Neural progenitor cell (in vitro differentiated cells): ENCODE measurements at regions not wholly inside any gene's neighbourhood (a gene's known extent, or its start where the extent isn't known, plus 50 kb on each side); places are given as distances from the start of the nearest gene placed in this dataset.

Source experiments
- DNase-seq: peaks from one replicate; pipeline ENCODE4 v3.0.0-alpha.2; 2016; ENCODE audit warnings: low spot score
- H2AFZ ChIP-seq: fragments of 200-600 bp; sonication (generic); replicated peaks from 2 replicates; pipeline ENCODE4 v1.6.1; 2016; ENCODE audit warnings: antibody characterized with exemption
- H3F3A ChIP-seq: fragments of 200-600 bp; sonication (generic); 2 replicates; pipeline ENCODE4 v1.6.1; 2016; ENCODE audit warnings: antibody characterized with exemption, low read depth
- H3K27ac ChIP-seq: fragments of 200-600 bp; sonication (generic); 2 replicates; pipeline ENCODE4 v1.5.1; 2016; ENCODE audit warnings: mild to moderate bottlenecking
- H3K27me3 ChIP-seq: fragments of 200-600 bp; sonication (generic); 2 replicates; pipeline ENCODE4 v1.6.1; 2016; ENCODE audit warnings: mild to moderate bottlenecking, moderate library complexity
- H3K36me3 ChIP-seq: fragments of 200-600 bp; sonication (generic); 2 replicates; pipeline ENCODE4 v1.5.1; 2016
- H3K4me1 ChIP-seq: fragments of 200-600 bp; sonication (generic); 2 replicates; pipeline ENCODE4 v1.6.1; 2016; ENCODE audit warnings: mixed run types
- H3K4me2 ChIP-seq: fragments of 200-600 bp; sonication (generic); 2 replicates; pipeline ENCODE4 v1.6.1; 2016
- H3K4me3 ChIP-seq: fragments of 200-600 bp; sonication (generic); 2 replicates; pipeline ENCODE4 v1.5.1; 2016
- H3K79me2 ChIP-seq: fragments of 200-600 bp; sonication (generic); 2 replicates; pipeline ENCODE4 v1.6.1; 2016; ENCODE audit warnings: low read depth
- H3K9ac ChIP-seq: fragments of 200-600 bp; sonication (generic); 2 replicates; pipeline ENCODE4 v1.6.1; 2016
- H3K9me3 ChIP-seq: fragments of 200-600 bp; sonication (generic); 2 replicates; pipeline ENCODE4 v1.5.1; 2016; ENCODE audit warnings: low read depth
- H4K20me1 ChIP-seq: fragments of 200-600 bp; sonication (generic); 2 replicates; pipeline ENCODE4 v1.6.1; 2016; ENCODE audit warnings: low read depth
- H3K27ac Mint-ChIP-seq: 3 replicates; pipeline ENCODE4 v1.8.0; 2021; ENCODE audit warnings: mixed read lengths
- H3K27me3 Mint-ChIP-seq: 2 replicates; pipeline ENCODE4 v1.8.0; 2022; ENCODE audit warnings: low read depth, mild to moderate bottlenecking, inconsistent platforms, moderate library complexity, mixed read lengths; ENCODE audit not compliant: insufficient read depth
- H3K36me3 Mint-ChIP-seq: 3 replicates; pipeline ENCODE4 v1.8.0; 2021; ENCODE audit warnings: mixed read lengths
- H3K4me1 Mint-ChIP-seq: 3 replicates; pipeline ENCODE4 v1.8.0; 2021; ENCODE audit warnings: mixed read lengths
- H3K4me3 Mint-ChIP-seq: 3 replicates; pipeline ENCODE4 v1.8.0; 2021; ENCODE audit warnings: mild to moderate bottlenecking, moderate library complexity, mixed read lengths
- H3K9me3 Mint-ChIP-seq: 3 replicates; pipeline ENCODE4 v1.8.0; 2020; ENCODE audit warnings: mixed read lengths
- EZH2 ChIP-seq: fragments of 200-600 bp; sonication (generic); IDR thresholded peaks from 2 replicates; pipeline ENCODE4 v1.6.1; 2017; ENCODE audit warnings: antibody characterized with exemption, mild to moderate bottlenecking, moderate library complexity
- EZH2phosphoT487 ChIP-seq: fragments of 200-600 bp; sonication (generic); IDR thresholded peaks from 2 replicates; pipeline ENCODE4 v1.6.1; 2017; ENCODE audit warnings: antibody characterized with exemption
- TF ChIP-seq, protein P1 (sequence below): fragments of 200-600 bp; sonication (generic); IDR thresholded peaks from 2 replicates; pipeline ENCODE4 v1.5.1; 2017; ENCODE audit warnings: antibody characterized with exemption, mild to moderate bottlenecking

DNA sequence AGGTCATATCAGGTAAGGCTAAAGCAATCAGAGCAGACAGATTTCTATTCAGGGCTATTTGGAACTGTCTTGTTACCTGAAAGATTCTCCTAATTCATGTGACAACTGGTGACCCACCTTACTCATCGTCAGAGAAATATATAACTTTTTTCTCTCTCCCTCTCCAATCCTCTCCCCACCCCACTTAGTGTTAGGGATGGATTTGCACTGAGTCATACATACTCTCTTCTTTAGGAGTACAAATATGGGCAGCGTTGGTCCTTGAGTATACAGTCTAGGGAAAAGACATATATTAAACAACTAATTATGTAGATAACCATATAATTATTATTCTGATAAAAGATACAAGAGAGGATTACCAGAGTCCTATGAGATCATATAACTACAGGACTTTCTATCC lies 246.3 kb downstream of the HHIPL2 start:
- H3K9me3 ChIP-seq: no peaks in the 10 kb centered on the region
- H3K27me3 Mint-ChIP-seq: no peaks in the 10 kb centered on the region
- no peaks in the 10 kb centered on the region for H3K9me3 Mint-ChIP-seq
- no peaks in the 10 kb centered on the region for H3K27me3 ChIP-seq
- H3F3A ChIP-seq: no peaks in the 10 kb centered on the region
- no peak overlapping the region for H3K4me3 Mint-ChIP-seq
- H3K4me1 Mint-ChIP-seq: no peaks in the 10 kb centered on the region
- no peak overlapping the region for H3K27ac ChIP-seq
- no peak overlapping the region for H2AFZ ChIP-seq
- no peaks in the 10 kb centered on the region for H3K79me2 ChIP-seq
- DNase-seq: no peak
- H3K36me3 Mint-ChIP-seq: no peaks in the 10 kb centered on the region
- no peaks in the 10 kb centered on the region for H3K4me1 ChIP-seq
- no peak overlapping the region for H3K9ac ChIP-seq
- TF ChIP-seq EZH2 (no peak), EZH2phosphoT487 (no peak)
- TF ChIP-seq, protein P1, sequence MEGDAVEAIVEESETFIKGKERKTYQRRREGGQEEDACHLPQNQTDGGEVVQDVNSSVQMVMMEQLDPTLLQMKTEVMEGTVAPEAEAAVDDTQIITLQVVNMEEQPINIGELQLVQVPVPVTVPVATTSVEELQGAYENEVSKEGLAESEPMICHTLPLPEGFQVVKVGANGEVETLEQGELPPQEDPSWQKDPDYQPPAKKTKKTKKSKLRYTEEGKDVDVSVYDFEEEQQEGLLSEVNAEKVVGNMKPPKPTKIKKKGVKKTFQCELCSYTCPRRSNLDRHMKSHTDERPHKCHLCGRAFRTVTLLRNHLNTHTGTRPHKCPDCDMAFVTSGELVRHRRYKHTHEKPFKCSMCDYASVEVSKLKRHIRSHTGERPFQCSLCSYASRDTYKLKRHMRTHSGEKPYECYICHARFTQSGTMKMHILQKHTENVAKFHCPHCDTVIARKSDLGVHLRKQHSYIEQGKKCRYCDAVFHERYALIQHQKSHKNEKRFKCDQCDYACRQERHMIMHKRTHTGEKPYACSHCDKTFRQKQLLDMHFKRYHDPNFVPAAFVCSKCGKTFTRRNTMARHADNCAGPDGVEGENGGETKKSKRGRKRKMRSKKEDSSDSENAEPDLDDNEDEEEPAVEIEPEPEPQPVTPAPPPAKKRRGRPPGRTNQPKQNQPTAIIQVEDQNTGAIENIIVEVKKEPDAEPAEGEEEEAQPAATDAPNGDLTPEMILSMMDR: no peak
- no peaks in the 10 kb centered on the region for H4K20me1 ChIP-seq
- H3K4me3 ChIP-seq: no peak overlapping the region
- H3K4me2 ChIP-seq: no peak overlapping the region
- no peak overlapping the region for H3K27ac Mint-ChIP-seq
- no peaks in the 10 kb centered on the region for H3K36me3 ChIP-seq

DNA sequence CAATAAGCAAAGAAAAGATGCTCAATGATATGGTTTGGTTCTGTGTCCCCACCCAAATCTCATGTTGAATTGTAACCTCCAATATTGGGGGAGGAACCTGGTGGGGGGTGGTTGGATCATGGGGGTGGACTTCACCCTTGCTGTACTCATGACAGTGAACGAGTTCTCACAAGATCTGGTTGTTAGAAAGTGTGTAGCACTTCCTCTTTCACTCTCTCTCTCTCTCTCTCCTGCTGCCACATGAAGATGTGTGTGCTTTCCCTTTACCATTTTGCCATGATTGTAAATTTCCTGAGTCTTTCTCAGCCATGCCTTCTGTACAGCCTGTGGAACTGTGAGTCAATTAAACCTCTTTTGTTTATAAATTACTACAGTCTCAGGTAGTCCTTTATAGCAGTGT lies 248.4 kb downstream of the HHIPL2 start:
- no peak overlapping the region for H3K27ac ChIP-seq
- H4K20me1 ChIP-seq: no peaks in the 10 kb centered on the region
- H3K27me3 Mint-ChIP-seq: no peaks in the 10 kb centered on the region
- H3K9me3 Mint-ChIP-seq: peaks cover 5% of the 10 kb centered on the region
- H3K36me3 Mint-ChIP-seq: no peaks in the 10 kb centered on the region
- H3K4me1 Mint-ChIP-seq: no peaks in the 10 kb centered on the region
- H3F3A ChIP-seq: no peaks in the 10 kb centered on the region
- no peaks in the 10 kb centered on the region for H3K27me3 ChIP-seq
- TF ChIP-seq EZH2phosphoT487 (no peak), EZH2 (no peak)
- TF ChIP-seq, protein P1: no peak
- H3K9ac ChIP-seq: no peak overlapping the region
- H3K4me3 ChIP-seq: no peak overlapping the region
- DNase-seq: no peak
- H2AFZ ChIP-seq: no peak overlapping the region
- H3K36me3 ChIP-seq: no peaks in the 10 kb centered on the region
- H3K9me3 ChIP-seq: no peaks in the 10 kb centered on the region
- no peak overlapping the region for H3K27ac Mint-ChIP-seq
- H3K4me3 Mint-ChIP-seq: no peak overlapping the region
- no peak overlapping the region for H3K4me2 ChIP-seq
- H3K4me1 ChIP-seq: no peaks in the 10 kb centered on the region
- no peaks in the 10 kb centered on the region for H3K79me2 ChIP-seq

DNA sequence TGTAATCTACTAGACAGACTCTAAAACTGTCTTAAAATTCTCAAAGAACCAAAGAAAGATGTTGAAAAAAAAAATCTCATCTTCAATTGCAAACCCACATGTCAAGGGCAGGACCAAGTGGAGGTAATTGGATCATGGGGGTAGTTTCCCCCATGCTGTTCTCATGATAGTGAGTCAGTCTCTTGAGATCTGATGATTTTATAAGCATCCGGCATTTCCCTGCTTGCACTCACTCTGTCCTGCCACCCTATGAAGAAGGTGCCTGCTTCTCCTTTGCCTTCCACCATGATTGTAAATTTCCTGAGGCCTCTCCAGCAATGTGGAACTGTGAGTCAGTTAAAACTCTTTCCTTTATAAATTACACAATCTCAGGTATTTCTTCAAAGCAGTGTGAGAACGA lies 257.0 kb downstream of the HHIPL2 start:
- Histone ChIP-seq H3K79me2 (no peaks in the 10 kb centered on the region), H3K4me2 (no peak overlapping the region), H3K4me1 (no peaks in the 10 kb centered on the region), H3F3A (no peaks in the 10 kb centered on the region), H3K27me3 (no peaks in the 10 kb centered on the region), H3K36me3 (no peaks in the 10 kb centered on the region), H3K4me3 (no peak overlapping the region), H3K9me3 (no peaks in the 10 kb centered on the region), H4K20me1 (no peaks in the 10 kb centered on the region), H3K9ac (no peak overlapping the region), H3K27ac (no peak overlapping the region), H2AFZ (no peak overlapping the region)
- TF ChIP-seq EZH2: no peak
- no peak for TF ChIP-seq EZH2phosphoT487
- TF ChIP-seq, protein P1: no peak
- no peak overlapping the region for H3K27ac Mint-ChIP-seq
- no peak overlapping the region for H3K4me3 Mint-ChIP-seq
- H3K27me3 Mint-ChIP-seq: no peaks in the 10 kb centered on the region
- peaks cover 4% of the 10 kb centered on the region for H3K4me1 Mint-ChIP-seq
- no peaks in the 10 kb centered on the region for H3K36me3 Mint-ChIP-seq
- no peak for DNase-seq
- H3K9me3 Mint-ChIP-seq: peaks cover 6% of the 10 kb centered on the region

DNA sequence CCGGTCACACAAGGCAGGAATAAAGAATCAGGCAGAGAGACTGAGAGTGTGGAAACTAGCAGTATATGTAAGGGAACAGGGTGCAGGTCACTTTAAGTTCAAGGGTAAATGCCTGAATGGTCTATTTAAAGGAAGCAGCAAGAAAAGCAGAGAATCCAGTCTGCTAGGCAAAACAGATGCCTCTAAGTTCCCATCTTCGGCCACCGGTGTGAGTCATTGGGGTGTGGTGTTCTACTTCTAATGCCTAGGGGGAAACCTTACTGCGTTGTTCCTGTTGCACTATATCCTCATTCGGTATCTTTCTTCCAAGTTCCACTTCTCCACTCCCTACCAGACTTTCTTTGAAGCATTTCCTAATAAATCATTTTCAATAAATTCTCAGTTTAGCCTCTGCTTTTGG lies 259.9 kb downstream of the HHIPL2 start:
- Histone ChIP-seq H3K36me3 (no peaks in the 10 kb centered on the region), H3K4me1 (no peaks in the 10 kb centered on the region), H3K9ac (no peak overlapping the region), H3K4me2 (no peak overlapping the region), H3K4me3 (no peak overlapping the region), H3F3A (no peaks in the 10 kb centered on the region), H2AFZ (no peak overlapping the region), H3K27me3 (no peaks in the 10 kb centered on the region), H4K20me1 (no peaks in the 10 kb centered on the region), H3K27ac (no peak overlapping the region), H3K9me3 (no peaks in the 10 kb centered on the region), H3K79me2 (no peaks in the 10 kb centered on the region)
- Mint-ChIP-seq H3K9me3 (no peaks in the 10 kb centered on the region), H3K27ac (no peak overlapping the region), H3K27me3 (no peaks in the 10 kb centered on the region), H3K36me3 (no peaks in the 10 kb centered on the region), H3K4me1 (peaks cover 5% of the 10 kb centered on the region), H3K4me3 (no peak overlapping the region)
- no peak for DNase-seq
- TF ChIP-seq EZH2phosphoT487: no peak
